ENCODE measurements at regions not wholly inside any gene's neighbourhood (a gene's known extent, or its start where the extent isn't known, plus 50 kb on each side); places are given as distances from the start of the nearest gene placed in this dataset.

GRCh38 chr5:91263898-91264297 is 119.2 kb downstream of the ARRDC3 start:
- Histone ChIP-seq H3K27ac (ENCODE audit: low read length) (no peak overlapping the region), H3K9ac (ENCODE audit: low read length) (no peak overlapping the region), H2AFZ (ENCODE audit: low read length) (no peak overlapping the region), H4K20me1 (ENCODE audit: insufficient read depth, low read depth, low read length) (no peaks in the 10 kb centered on the region), H3K4me3 (ENCODE audit: low read length) (no peak overlapping the region), H3K9me3 (ENCODE audit: low read length) (no peaks in the 10 kb centered on the region), H3K4me2 (ENCODE audit: low read depth, low read length, poor library complexity, severe bottlenecking) (no peak overlapping the region), H3K9me2 (replicated peaks; ENCODE audit: insufficient read depth, low read length) (no peaks in the 10 kb centered on the region), H3K27me3 (ENCODE audit: low read length) (no peaks in the 10 kb centered on the region), H3K79me2 (ENCODE audit: low read length) (no peaks in the 10 kb centered on the region), H3K36me3 (ENCODE audit: insufficient read depth, low read length) (no peaks in the 10 kb centered on the region), H3K4me1 (ENCODE audit: low read length) (no peaks in the 10 kb centered on the region)
- DNase-seq: no peak

- Histone ChIP-seq H3K36me3 (ENCODE audit: insufficient read depth, low read length) (no peaks in the 10 kb centered on the region), H3K9ac (ENCODE audit: low read length) (no peak overlapping the region), H4K20me1 (ENCODE audit: insufficient read depth, low read depth, low read length) (no peaks in the 10 kb centered on the region), H3K79me2 (ENCODE audit: low read length) (no peaks in the 10 kb centered on the region), H3K4me1 (ENCODE audit: low read length) (no peaks in the 10 kb centered on the region), H3K9me3 (ENCODE audit: low read length) (no peaks in the 10 kb centered on the region), H3K27me3 (ENCODE audit: low read length) (no peaks in the 10 kb centered on the region), H3K9me2 (replicated peaks; ENCODE audit: insufficient read depth, low read length) (no peaks in the 10 kb centered on the region), H2AFZ (ENCODE audit: low read length) (no peak overlapping the region), H3K4me2 (ENCODE audit: low read depth, low read length, poor library complexity, severe bottlenecking) (no peak overlapping the region), H3K27ac (ENCODE audit: low read length) (no peak overlapping the region), H3K4me3 (ENCODE audit: low read length) (no peak overlapping the region)
- DNase-seq: no peak
Measured at GRCh38 chr5:91257301-91257700, 125.8 kb downstream of the ARRDC3 start.

GRCh38 chr5:91256142-91256524 is 127.0 kb downstream of the ARRDC3 start:
- Histone ChIP-seq H3K4me3 (ENCODE audit: low read length) (no peak overlapping the region), H3K9ac (ENCODE audit: low read length) (no peak overlapping the region), H3K79me2 (ENCODE audit: low read length) (no peaks in the 10 kb centered on the region), H3K36me3 (ENCODE audit: insufficient read depth, low read length) (no peaks in the 10 kb centered on the region), H3K4me2 (ENCODE audit: low read depth, low read length, poor library complexity, severe bottlenecking) (no peak overlapping the region), H3K27ac (ENCODE audit: low read length) (no peak overlapping the region), H3K4me1 (ENCODE audit: low read length) (no peaks in the 10 kb centered on the region), H3K9me3 (ENCODE audit: low read length) (no peaks in the 10 kb centered on the region), H3K27me3 (ENCODE audit: low read length) (no peaks in the 10 kb centered on the region), H4K20me1 (ENCODE audit: insufficient read depth, low read depth, low read length) (no peaks in the 10 kb centered on the region), H2AFZ (ENCODE audit: low read length) (no peak overlapping the region), H3K9me2 (replicated peaks; ENCODE audit: insufficient read depth, low read length) (no peaks in the 10 kb centered on the region)
- DNase-seq: no peak

GRCh38 chr5:91255396-91256141 is 127.5 kb downstream of the ARRDC3 start:
- Histone ChIP-seq H3K9ac (ENCODE audit: low read length) (no peak overlapping the region), H3K4me3 (ENCODE audit: low read length) (no peak overlapping the region), H3K27me3 (ENCODE audit: low read length) (no peaks in the 10 kb centered on the region), H3K4me2 (ENCODE audit: low read depth, low read length, poor library complexity, severe bottlenecking) (no peak overlapping the region), H3K9me3 (ENCODE audit: low read length) (no peaks in the 10 kb centered on the region), H3K79me2 (ENCODE audit: low read length) (no peaks in the 10 kb centered on the region), H2AFZ (ENCODE audit: low read length) (no peak overlapping the region), H4K20me1 (ENCODE audit: insufficient read depth, low read depth, low read length) (no peaks in the 10 kb centered on the region), H3K27ac (ENCODE audit: low read length) (no peak overlapping the region), H3K36me3 (ENCODE audit: insufficient read depth, low read length) (no peaks in the 10 kb centered on the region), H3K9me2 (replicated peaks; ENCODE audit: insufficient read depth, low read length) (no peaks in the 10 kb centered on the region), H3K4me1 (ENCODE audit: low read length) (no peaks in the 10 kb centered on the region)
- no peak for DNase-seq

GRCh38 chr5:91252916-91253315 is 130.2 kb downstream of the ARRDC3 start:
- H4K20me1 ChIP-seq (ENCODE audit: insufficient read depth, low read depth, low read length): no peaks in the 10 kb centered on the region
- no peak for DNase-seq
- no peak overlapping the region for H2AFZ ChIP-seq (ENCODE audit: low read length)
- H3K4me2 ChIP-seq (ENCODE audit: low read depth, low read length, poor library complexity, severe bottlenecking): no peak overlapping the region
- no peaks in the 10 kb centered on the region for H3K9me3 ChIP-seq (ENCODE audit: low read length)
- H3K27ac ChIP-seq (ENCODE audit: low read length): no peak overlapping the region
- no peaks in the 10 kb centered on the region for H3K4me1 ChIP-seq (ENCODE audit: low read length)
- no peaks in the 10 kb centered on the region for H3K9me2 ChIP-seq (replicated peaks; ENCODE audit: insufficient read depth, low read length)
- H3K79me2 ChIP-seq (ENCODE audit: low read length): no peaks in the 10 kb centered on the region
- H3K4me3 ChIP-seq (ENCODE audit: low read length): no peak overlapping the region
- no peaks in the 10 kb centered on the region for H3K36me3 ChIP-seq (ENCODE audit: insufficient read depth, low read length)
- H3K9ac ChIP-seq (ENCODE audit: low read length): no peak overlapping the region
- no peaks in the 10 kb centered on the region for H3K27me3 ChIP-seq (ENCODE audit: low read length)

- H3K36me3 ChIP-seq (ENCODE audit: insufficient read depth, low read length): no peaks in the 10 kb centered on the region
- no peak for DNase-seq
Measured at GRCh38 chr5:91245871-91246270, 137.2 kb downstream of the ARRDC3 start.

GRCh38 chr5:91245074-91245452 is 138.1 kb downstream of the ARRDC3 start:
- no peaks in the 10 kb centered on the region for H3K79me2 ChIP-seq (ENCODE audit: low read length)
- H2AFZ ChIP-seq (ENCODE audit: low read length): no peak overlapping the region
- no peak for DNase-seq
- H4K20me1 ChIP-seq (ENCODE audit: insufficient read depth, low read depth, low read length): no peaks in the 10 kb centered on the region
- no peaks in the 10 kb centered on the region for H3K4me1 ChIP-seq (ENCODE audit: low read length)
- H3K9ac ChIP-seq (ENCODE audit: low read length): no peak overlapping the region
- H3K4me2 ChIP-seq (ENCODE audit: low read depth, low read length, poor library complexity, severe bottlenecking): no peak overlapping the region
- H3K36me3 ChIP-seq (ENCODE audit: insufficient read depth, low read length): no peaks in the 10 kb centered on the region
- H3K9me3 ChIP-seq (ENCODE audit: low read length): no peaks in the 10 kb centered on the region
- H3K9me2 ChIP-seq (replicated peaks; ENCODE audit: insufficient read depth, low read length): no peaks in the 10 kb centered on the region
- H3K27me3 ChIP-seq (ENCODE audit: low read length): no peaks in the 10 kb centered on the region
- no peak overlapping the region for H3K4me3 ChIP-seq (ENCODE audit: low read length)
- H3K27ac ChIP-seq (ENCODE audit: low read length): no peak overlapping the region

More at GRCh38 chr5:91245871-91246270, 137.2 kb downstream of the ARRDC3 start:
- Histone ChIP-seq H3K9me2 (replicated peaks; ENCODE audit: insufficient read depth, low read length) (no peaks in the 10 kb centered on the region), H3K9me3 (ENCODE audit: low read length) (no peaks in the 10 kb centered on the region), H3K27ac (ENCODE audit: low read length) (no peak overlapping the region), H4K20me1 (ENCODE audit: insufficient read depth, low read depth, low read length) (no peaks in the 10 kb centered on the region), H3K4me2 (ENCODE audit: low read depth, low read length, poor library complexity, severe bottlenecking) (no peak overlapping the region), H2AFZ (ENCODE audit: low read length) (no peak overlapping the region), H3K9ac (ENCODE audit: low read length) (no peak overlapping the region), H3K27me3 (ENCODE audit: low read length) (no peaks in the 10 kb centered on the region), H3K4me1 (ENCODE audit: low read length) (no peaks in the 10 kb centered on the region), H3K79me2 (ENCODE audit: low read length) (no peaks in the 10 kb centered on the region), H3K4me3 (ENCODE audit: low read length) (no peak overlapping the region)

- H3K27ac ChIP-seq (ENCODE audit: low read length): no peak overlapping the region
Measured at GRCh38 chr5:91244380-91245073, 138.6 kb downstream of the ARRDC3 start.

More at GRCh38 chr5:91244380-91245073, 138.6 kb downstream of the ARRDC3 start:
- Histone ChIP-seq H3K9me3 (ENCODE audit: low read length) (no peaks in the 10 kb centered on the region), H3K27me3 (ENCODE audit: low read length) (no peaks in the 10 kb centered on the region), H3K9me2 (replicated peaks; ENCODE audit: insufficient read depth, low read length) (no peaks in the 10 kb centered on the region), H3K4me3 (ENCODE audit: low read length) (no peak overlapping the region), H2AFZ (ENCODE audit: low read length) (no peak overlapping the region), H3K79me2 (ENCODE audit: low read length) (no peaks in the 10 kb centered on the region), H3K4me2 (ENCODE audit: low read depth, low read length, poor library complexity, severe bottlenecking) (no peak overlapping the region), H3K9ac (ENCODE audit: low read length) (no peak overlapping the region), H3K4me1 (ENCODE audit: low read length) (no peaks in the 10 kb centered on the region), H4K20me1 (ENCODE audit: insufficient read depth, low read depth, low read length) (no peaks in the 10 kb centered on the region), H3K36me3 (ENCODE audit: insufficient read depth, low read length) (no peaks in the 10 kb centered on the region)
- DNase-seq: no peak

Measured in Karpas-422 (cell line).